ENCODE measurements at regions not wholly inside any gene's neighbourhood (a gene's known extent, or its start where the extent isn't known, plus 50 kb on each side); places are given as distances from the start of the nearest gene placed in this dataset.

DNA sequence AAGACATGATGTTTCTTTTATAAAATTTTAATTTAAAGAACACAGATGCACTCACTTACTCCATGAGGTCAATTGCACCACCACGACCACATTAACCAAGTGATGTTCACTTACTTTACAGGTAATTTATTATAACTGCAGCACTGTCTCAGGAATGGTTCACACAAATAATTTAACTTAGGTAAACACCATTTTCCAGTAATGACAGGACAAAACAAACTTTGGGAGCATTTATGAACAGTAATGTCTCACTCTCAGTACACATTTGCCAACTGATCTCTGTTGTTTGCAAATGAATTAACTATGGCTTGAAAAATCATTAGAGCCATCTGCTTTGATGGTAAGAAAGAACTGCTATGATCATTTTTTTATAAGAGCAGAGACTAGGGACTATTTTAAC is 150.4 kb downstream of the ETV1 start:
- Histone ChIP-seq H4K20me1 (ENCODE audit: insufficient read depth) (0 out of 2 replicates have a peak, but pooled peaks cover 4% of the 10 kb centered on the region), H3K4me3 (no peak overlapping the region), H3K79me2 (ENCODE audit: low read depth) (no peaks in the 10 kb centered on the region), H3F3A (ENCODE audit: insufficient read depth, low read depth) (no peaks in the 10 kb centered on the region), H3K4me2 (no peak overlapping the region), H3K4me1 (replicated peaks; ENCODE audit: insufficient read depth) (no peaks in the 10 kb centered on the region), H3K9me3 (ENCODE audit: insufficient read depth, low read depth) (no peaks in the 10 kb centered on the region), H3K36me3 (ENCODE audit: low read depth) (no peaks in the 10 kb centered on the region), H3K27ac (no peak overlapping the region), H3K27me3 (ENCODE audit: insufficient read depth, low read depth) (no peaks in the 10 kb centered on the region), H2AFZ (no peak overlapping the region), H3K9me2 (ENCODE audit: insufficient read depth) (no peaks in the 10 kb centered on the region)
- intact Hi-C loops (cut with micrococcal nuclease; ENCODE audit: unreplicated experiment) = no loop called here
- TF ChIP-seq, protein P1, sequence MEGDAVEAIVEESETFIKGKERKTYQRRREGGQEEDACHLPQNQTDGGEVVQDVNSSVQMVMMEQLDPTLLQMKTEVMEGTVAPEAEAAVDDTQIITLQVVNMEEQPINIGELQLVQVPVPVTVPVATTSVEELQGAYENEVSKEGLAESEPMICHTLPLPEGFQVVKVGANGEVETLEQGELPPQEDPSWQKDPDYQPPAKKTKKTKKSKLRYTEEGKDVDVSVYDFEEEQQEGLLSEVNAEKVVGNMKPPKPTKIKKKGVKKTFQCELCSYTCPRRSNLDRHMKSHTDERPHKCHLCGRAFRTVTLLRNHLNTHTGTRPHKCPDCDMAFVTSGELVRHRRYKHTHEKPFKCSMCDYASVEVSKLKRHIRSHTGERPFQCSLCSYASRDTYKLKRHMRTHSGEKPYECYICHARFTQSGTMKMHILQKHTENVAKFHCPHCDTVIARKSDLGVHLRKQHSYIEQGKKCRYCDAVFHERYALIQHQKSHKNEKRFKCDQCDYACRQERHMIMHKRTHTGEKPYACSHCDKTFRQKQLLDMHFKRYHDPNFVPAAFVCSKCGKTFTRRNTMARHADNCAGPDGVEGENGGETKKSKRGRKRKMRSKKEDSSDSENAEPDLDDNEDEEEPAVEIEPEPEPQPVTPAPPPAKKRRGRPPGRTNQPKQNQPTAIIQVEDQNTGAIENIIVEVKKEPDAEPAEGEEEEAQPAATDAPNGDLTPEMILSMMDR (conservative IDR thresholded peaks at IDR 0.05) = no peak
- TF ChIP-seq EZH2 (IDR thresholded peaks at IDR 0.05; ENCODE audit: low read depth) = no peak
- BruUV-seq (replicated peaks) = no TSS peak
- CTCF ChIA-PET = no interaction called here
- no peak for DNase-seq
- POLR2A ChIA-PET (ENCODE audit: unreplicated experiment) = no interaction called here

All from PC-9 (cell line).